Muscle of back (tissue), 3 donors: ENCODE measurements at regions not wholly inside any gene's neighbourhood (a gene's known extent, or its start where the extent isn't known, plus 50 kb on each side); places are given as distances from the start of the nearest gene placed in this dataset.
"Not testable (repeated sequence)": the region's sequence is repeated elsewhere in the genome, so short reads cannot be mapped to it uniquely, and the experiment has no call there.

Experiments
- DNase-seq, 3 donors: peaks; one replicate each; pipeline versions ENCODE4 v3.0.0 to v3.0.0-alpha.2; 2013

DNA sequence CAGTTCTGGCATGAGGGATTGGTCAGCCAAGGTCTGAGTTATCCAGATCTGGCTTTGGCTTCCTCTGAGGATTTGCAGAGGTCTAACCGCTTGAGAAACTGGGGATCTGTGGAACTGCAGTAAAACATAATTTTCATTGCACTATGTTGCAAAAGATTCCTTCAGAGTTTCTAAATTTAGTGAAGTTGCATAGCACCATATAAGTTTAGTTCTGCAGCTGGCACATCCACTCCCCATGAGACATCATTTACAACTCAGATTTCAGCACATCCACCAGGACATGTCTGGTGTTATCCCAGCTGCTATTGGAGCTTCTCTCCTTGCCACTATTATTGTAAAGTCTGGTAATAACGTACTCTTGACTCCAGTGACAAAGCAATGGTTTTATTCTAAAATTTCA lies 181.5 kb downstream of the CWF19L2 start:
- DNase-seq: peak; percentile 29 to 81 (median 39)

DNA sequence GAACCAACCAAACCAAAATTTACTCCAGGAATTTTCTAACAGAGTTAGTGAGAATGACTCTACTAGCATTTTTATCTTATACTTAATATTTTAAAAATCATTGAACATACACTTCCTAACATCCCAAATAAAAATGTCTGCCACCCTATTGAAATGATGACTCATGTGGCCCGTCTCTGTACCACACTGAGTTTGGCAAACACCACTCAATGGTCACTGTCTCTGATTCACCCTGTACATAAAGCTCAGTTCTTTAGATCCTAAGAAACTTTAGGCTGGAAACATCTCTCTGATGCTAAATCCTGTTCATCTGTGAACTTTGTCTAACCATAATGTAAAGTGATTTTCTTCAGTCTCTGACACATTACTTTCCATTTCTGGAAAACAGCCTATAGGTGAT lies 182.0 kb downstream of the CWF19L2 start:
- DNase-seq: no peak

DNA sequence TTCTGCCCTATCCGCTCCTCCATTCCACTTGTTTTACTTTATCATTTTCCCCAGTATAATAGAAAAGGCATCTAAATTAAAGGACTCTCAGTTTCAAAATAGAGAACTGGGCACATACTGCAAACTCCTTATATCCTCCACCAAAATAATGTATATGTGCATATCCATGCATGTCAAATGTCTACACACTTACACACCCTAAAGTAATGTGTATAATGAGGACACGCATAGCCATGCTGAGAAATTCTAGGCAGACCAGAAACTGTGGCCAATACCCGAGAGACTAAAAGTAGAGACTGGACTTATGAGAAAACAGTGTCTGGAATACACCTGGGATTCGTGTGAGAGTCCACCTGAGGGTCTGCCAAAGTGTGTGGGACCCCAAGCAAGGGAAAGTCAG lies 183.5 kb downstream of the CWF19L2 start:
- DNase-seq: no peak

DNA sequence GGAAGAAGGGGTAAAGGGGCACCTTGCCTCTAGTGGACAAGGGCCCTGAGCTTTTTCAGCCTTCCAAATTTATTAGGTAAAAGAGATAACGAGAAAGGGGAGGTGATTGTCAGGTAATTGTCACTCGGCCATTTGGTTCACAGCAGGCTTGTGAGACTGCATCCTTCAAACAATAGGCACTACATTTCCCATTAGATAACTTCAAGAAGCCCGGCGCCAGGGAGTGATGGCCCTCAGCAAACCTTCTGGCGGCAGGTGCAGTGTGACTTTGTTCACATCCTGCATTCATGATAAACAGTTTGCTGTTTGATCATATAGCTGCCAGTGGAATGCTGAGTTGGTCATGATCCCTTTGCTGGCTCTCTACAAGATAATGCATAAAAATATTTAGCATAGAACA lies 185.1 kb downstream of the CWF19L2 start:
- no peak for DNase-seq

DNA sequence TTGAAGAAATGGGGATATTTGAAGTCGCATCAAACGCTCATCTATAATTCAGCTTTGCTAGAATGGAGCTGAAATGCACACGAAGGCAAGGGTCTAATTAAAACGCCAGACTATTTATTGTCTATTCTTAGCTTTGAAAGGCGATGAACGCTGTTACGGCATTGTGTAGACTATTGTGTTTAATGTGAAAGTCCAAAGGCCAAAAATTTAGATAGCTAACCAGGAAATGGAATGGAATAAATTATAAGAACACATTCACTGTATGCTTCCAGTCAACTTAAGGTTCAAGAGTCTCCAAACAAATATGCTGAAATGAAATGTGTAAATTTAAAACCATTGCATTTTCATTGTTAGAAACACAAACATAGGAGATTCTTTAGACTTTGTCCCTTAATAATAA lies 186.2 kb downstream of the CWF19L2 start:
- DNase-seq: no peak

DNA sequence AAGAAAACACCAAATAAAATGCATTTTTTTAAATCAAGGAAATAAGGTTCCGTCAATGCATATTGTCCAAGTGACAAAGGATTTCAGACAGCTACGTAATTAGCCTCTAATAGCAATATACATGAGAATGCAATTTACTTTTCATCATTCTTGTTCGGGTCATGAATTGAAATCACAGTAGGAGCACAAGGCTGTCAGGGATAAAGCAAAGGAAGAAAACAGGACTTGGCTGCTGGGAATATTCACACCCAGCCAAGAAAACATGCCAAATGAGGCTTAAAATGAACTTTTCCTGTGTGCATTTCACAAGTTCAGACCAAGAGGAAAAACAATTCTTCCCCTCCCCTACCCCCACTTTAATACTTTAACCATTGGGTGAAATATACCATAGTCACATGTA lies 188.6 kb downstream of the CWF19L2 start:
- DNase-seq: no peak

DNA sequence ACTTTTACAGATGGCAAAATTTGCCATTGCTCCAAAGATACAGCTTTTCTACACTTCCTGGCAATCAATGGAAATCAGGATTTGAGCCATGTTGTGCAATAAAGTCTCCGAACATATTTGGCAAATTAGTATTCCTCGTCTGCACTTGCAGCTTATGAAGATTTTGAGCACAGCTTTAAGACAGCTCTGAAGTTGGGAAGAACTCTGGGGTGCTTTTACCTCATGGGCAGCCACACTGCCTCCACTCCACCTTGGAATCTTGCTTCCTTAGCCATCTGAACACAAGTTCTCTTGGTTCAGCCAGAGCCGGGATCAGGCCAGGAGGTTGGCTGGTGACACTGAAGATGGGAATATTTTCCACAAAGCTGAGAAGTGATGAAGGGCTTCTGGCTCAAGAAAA lies 191.2 kb downstream of the CWF19L2 start:
- no peak for DNase-seq

DNA sequence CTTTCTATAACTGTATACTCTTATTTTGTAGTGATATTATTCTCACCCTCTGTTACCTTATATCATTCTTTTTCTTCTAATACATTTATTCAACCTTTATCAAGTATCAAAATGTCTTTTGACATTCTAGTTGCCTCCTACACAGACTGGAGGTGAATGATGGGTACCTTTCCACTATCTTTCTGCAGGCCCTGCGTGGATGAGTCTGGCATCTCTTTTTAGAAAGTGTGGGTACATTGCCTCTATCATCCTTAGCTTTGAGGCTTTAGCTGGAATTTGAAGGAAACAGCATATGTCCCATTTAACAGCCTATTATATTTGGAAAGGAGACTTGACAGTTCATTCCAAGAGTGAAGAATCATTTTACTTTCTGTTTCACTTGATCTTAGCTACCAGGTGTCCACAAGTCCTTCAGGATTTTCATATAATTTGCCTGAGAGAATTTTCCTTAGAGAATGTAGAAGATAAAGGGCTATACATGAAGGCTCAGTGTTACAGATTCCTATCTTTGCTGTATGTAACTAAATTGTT lies 192.0 kb downstream of the CWF19L2 start:
- DNase-seq: no peak

DNA sequence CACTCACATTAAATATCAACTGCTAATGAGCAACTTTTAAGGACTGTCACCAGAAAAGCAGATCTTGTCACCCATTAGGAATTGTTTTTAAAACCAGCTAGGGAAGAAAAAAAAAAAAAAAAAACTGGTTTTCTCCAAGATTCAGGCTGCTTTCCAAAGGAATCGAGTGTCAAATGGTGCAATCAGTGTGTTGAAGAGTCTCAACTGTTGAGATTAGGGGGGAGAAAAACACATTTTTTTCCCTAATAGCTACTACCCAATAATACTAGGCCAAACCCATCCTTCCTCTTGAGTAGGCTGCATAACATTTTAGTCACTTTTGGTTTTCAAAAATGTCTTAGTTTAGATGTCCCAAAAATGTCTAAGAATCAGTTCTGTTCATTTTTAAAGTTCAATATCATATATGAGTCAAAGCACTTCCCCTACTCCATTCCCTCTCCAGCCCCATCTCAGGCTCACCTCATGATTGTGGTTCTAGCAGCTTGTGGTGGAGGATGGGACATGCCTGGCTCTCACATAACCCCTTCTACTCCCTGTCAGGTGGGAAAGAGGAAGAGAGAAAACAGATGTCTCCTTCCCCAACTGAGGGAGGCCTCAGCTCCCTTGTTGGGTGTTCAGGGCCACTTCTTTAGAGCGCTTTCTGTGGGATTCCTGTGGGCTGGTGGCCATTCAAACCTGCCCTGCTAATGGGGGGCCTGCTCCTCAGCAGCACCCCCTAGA lies 193.6 kb downstream of the CWF19L2 start:
- DNase-seq: no peak

DNA sequence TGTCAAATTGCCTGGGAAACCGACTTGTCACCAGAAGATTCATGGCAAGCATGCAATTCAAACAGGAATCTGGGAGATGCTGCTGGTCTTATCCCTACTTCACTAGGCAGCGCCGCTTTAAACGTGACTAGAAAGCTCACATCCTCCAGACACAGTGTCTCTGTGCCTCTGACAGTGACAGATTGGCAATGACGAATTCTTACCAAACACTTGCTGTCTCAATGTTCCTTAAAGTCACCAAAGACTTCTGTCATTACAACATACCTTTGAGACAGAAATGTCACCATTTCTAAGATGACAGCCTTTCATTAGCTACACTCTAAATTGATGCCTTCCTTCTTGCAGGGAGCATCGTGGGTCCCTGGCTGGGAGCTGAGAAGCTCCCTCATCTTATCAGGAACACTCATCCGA lies 197.8 kb downstream of the CWF19L2 start:
- DNase-seq: no peak

DNA sequence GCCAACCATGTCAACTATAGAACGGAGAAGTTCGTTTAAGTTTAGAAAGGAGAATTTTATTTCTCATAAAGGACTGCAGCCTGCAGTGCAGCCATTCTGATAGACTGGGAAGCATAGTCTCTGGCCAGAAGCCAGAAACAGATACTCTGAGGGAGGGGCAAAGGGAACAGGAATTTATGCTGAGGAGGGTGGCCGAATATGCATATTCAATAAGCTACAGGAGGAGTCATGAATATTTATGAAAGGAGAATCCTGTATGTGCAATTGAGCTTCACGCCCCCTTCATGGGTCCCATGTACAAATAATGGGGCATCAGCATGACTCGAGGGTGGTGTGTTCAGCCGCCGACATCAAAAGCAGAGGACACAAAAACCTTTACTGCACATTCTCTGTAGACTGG lies 199.9 kb downstream of the CWF19L2 start:
- DNase-seq: no peak

DNA sequence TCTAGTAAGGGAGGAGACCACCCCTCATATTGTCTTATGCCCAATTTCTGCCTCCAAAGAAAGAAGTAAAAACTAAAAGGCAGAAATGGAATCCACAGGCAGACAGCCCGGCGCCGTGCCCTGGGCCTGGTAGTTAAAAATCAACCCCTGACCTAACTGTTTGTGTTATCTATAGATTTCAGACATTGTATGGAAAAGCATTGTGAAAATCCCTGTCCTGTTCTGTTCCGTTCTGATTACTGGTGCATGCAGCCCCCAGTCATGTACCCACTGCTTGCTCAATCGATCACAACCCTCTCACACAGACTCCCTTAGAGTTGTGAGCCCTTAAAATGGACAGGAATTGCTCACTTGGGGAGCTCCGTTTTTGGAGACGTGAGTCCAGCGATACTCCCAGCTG lies 204.0 kb downstream of the CWF19L2 start:
- not testable (repeated sequence) for DNase-seq

DNA sequence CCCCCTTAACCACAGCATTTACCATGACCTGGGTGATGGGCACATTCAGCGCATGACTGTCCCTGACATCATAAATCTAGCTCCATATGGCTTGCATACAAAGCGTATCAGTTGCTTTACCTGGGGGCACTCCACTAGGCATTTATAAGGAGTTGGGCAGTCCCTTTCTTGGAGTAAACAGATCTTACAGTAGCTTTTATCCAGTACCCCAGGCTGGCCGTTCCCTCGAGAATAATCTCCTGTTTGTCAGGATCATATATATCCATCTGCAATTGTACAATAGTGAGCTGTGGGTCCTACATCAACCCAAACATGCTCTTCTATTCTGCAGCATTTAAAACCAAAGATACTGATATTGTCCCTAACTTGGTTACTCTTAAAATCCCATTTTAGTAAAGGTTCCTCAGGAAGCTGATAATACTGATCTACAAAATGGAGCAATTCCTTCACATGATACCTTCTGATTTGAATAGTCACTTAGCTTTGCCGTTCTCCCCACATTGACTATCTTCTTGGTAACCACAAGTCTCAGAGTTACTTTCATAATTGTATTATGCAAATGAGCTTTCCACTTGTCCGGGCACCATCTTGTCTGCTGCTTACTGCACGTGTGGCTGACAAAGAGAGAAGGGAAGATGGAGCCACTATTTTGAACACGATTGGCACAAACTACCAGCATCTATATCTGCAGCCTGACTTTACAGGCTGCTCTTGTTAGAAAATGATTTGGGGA lies 205.0 kb downstream of the CWF19L2 start:
- no peak for DNase-seq

DNA sequence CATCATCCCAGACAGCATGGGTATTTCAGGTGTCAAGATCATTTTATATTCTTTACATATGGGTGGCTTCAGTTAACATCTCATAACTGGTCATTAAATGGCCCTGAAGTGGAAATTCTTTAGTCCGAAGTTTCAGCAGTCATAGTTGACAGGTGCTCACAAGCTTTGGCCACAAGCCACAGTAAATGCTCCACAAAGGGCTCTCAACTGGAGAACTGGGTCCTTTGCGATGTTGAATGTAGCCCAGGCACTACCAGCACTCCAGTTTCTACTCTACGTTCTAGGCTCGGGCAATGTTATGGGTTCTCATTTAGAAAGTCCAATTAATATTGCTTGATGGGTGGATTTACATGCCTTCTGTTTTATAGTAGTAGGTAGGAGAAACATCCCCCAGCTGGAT lies 206.3 kb downstream of the CWF19L2 start:
- DNase-seq: no peak

DNA sequence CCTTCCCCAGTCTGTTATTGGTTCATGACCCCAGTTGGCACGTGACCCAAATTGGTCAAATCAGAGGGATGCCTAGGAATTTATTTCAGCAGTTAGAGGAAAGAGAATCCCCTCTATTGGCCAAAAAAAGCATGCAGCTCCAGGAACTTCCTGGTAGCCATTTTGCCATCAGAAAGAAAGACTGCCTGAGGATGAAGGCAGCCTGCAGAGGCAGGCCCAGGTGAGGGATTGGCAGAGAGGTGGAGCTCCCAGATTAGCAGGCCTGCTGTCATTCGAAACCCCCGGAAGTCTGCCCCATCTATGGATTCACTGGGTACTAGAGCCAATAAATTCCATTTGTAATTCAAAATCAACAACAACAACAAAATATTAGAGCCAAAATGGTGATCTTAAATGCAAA lies 207.6 kb downstream of the CWF19L2 start:
- DNase-seq: no peak

DNA sequence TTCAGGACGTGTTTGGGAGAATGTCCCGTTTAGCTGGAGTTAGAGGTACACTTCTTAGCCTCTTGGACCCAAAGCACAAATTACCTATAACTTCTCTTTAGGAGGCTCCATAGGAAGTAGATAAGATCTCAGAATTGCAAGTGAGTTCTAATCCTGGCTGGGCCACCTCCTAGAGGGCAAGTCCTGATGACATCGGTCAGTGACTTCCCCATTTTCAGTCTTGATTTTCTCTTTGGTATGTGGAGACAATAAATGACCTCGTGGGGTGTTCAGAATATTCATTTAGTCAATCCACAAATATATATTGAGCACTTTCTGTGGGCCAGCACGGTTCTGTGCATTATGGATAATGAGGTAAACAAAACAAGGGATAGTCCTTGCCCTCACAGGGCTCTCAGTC lies 208.6 kb downstream of the CWF19L2 start:
- no peak for DNase-seq

DNA sequence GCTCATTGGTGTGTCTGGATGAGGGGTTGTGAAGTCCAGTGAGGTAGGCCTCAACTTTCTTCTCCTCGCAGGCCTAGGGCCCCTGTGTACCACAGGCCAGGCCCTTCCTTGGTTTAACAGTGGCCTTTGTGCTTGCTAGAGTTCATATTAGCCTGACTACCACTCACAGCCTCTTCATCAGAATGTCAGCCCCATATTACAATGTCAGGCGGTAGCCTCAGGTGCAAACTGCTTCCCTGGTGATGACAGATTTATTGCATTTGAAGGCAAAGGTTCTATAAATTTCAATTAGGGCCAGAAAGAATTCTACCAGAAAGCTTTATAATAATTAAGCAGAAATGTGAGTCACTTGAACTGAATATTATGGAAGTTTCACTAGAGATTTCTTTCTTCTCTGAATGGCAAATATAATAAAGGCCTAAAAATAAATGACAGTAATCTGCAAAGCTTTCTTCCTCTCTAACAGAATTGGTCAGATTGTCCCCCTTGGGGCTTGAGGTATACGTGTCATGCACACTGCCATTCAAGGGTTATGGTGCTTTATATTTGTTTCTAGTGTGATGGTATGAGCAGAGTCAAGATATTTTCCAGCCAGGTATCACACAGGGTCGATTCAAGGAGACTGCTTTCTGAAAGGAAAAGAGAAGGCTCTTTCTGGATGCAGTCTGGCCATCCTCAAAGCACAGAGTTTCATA lies 210.3 kb downstream of the CWF19L2 start:
- no peak for DNase-seq

DNA sequence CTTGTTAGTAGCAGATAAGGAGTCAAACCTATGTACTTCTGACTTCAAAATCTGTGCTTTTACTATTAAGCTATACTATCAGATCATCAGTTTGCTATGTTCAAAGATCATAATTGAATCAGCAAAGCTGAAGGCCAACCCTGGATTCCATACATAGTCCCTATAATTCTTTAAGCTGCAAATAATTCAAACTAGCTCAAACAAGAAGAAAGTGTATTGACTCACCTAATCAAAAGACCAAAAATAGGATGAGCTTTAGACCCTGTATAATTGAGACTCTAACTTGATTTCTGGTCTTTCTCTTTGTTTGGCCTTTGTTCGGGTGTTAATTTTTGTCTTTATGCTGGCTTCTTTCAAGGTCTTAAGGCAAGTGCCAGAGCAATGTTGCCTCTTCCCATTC lies 213.7 kb downstream of the CWF19L2 start:
- no peak for DNase-seq

DNA sequence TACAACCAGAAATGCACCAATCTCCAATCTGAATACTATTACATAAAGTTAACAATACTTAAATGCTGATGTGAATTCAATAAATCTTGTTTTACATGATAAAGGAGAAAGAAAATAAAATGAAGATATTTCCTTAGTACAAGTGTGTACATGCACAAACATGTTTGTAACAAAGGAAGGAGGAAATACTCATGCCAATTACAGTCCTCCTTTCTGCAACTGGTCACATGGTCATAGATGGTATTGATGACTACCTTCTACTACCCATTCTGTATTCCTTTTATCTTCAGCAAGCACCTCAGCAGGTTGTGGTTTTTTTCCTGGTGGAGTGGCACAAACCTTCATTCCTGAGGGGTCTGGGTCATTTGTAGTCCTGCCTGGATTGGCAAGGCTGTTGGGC lies 214.2 kb upstream of the GUCY1A2 start:
- no peak for DNase-seq

DNA sequence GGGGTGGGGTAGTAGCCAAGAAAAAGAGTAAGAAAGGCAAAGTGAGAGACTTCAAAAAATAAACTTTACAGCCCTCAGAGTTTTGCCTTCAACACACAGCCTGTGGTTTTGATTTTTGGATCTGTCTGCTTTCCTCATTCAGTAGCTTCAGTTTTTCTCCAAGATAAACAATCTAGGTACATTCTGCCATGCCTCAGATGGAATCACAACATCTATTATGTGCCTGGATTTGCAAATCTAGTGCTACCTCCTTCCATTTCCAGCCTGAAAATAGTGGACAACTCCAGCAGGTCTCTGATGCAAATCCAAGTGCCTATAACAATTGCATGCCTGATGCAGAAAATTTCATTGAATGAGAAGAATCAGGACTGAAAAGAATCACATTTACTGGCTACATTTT lies 206.6 kb upstream of the GUCY1A2 start:
- no peak for DNase-seq

DNA sequence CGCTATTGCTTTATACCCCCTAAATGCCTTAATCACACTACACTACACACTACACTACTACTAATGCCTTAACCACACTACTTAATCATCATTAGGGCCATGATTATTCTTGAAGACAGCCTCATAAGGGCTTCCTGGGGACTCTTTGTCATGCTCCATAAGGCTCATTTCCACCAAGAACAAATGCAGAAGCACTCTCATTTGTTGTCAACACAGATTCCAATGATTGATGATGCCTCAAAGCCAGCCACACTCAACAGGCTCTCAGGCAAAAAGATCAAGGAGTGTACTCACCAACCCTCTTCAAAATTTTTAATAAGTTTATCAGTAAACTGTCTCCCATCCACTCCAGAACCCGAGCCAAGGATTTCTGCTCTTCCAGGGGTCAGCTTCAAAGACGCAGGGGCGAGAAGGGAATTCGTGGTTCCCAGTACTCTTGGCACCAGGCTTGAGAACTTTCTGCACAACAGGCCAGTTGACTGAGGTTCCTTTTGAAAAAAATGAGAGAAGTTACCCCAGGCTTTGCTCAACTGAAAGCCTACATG lies 204.7 kb upstream of the GUCY1A2 start:
- DNase-seq: no peak

DNA sequence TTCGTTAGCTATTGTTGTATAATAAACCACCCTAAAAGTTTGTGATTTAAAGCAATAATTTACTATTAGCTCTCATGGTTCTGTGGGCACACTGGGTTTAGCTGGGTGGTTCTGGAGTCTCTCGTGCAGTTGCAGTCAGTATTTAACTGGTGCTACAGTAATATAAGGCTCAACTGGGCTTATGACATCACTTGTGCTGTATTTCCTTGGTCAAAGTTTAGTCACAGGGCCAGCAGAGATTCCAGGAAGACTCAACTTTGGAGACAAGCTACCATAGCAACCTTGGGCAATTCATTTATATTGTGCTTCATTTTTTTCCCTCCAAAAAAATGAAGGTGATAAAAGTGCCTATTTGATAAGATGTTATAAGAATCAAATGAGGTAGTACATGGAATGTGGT lies 204.2 kb upstream of the GUCY1A2 start:
- no peak for DNase-seq
